ENCODE measurements at regions not wholly inside any gene's neighbourhood (a gene's known extent, or its start where the extent isn't known, plus 50 kb on each side); places are given as distances from the start of the nearest gene placed in this dataset.
"Not testable (repeated sequence)": the region's sequence is repeated elsewhere in the genome, so short reads cannot be mapped to it uniquely, and the experiment has no call there.

DNA sequence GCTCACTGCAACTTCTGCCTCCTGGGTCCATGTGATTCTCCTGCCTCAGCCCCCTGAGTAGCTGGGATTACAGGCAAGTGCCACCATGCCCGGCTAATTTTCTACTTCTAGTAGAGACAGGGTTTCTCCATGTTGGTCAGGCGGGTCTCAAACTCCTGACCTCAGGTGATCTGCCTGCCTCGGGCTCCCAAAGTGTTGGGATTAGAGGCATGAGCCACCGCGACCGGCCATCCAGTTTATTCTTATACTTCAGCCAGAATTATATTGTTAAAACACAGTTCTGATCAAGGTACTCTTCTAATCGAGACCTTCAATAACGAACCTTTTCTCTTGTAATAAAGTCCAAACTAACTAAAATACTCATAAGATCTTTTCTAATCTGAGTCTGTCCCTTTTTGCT lies 119.6 kb upstream of the FAR2 start:
- not testable (repeated sequence) for TF ChIP-seq POLR2AphosphoS5, EP300, POLR2A (IDR thresholded peaks at IDR 0.05)
- TF ChIP-seq, protein P1, sequence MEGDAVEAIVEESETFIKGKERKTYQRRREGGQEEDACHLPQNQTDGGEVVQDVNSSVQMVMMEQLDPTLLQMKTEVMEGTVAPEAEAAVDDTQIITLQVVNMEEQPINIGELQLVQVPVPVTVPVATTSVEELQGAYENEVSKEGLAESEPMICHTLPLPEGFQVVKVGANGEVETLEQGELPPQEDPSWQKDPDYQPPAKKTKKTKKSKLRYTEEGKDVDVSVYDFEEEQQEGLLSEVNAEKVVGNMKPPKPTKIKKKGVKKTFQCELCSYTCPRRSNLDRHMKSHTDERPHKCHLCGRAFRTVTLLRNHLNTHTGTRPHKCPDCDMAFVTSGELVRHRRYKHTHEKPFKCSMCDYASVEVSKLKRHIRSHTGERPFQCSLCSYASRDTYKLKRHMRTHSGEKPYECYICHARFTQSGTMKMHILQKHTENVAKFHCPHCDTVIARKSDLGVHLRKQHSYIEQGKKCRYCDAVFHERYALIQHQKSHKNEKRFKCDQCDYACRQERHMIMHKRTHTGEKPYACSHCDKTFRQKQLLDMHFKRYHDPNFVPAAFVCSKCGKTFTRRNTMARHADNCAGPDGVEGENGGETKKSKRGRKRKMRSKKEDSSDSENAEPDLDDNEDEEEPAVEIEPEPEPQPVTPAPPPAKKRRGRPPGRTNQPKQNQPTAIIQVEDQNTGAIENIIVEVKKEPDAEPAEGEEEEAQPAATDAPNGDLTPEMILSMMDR (IDR thresholded peaks at IDR 0.05) = not testable (repeated sequence)
